Heart right ventricle (tissue), 16 donors: ENCODE measurements at regions not wholly inside any gene's neighbourhood (a gene's known extent, or its start where the extent isn't known, plus 50 kb on each side); places are given as distances from the start of the nearest gene placed in this dataset.
"Not testable (repeated sequence)": the region's sequence is repeated elsewhere in the genome, so short reads cannot be mapped to it uniquely, and the experiment has no call there.

Experiments
- ATAC-seq, 8 donors: fragments of 200-7000 bp; cut with Tn5 transposase; one replicate each; pipeline ENCODE4 v1.9.1; 2020; ENCODE audit warnings: mild to moderate bottlenecking in 8 of 8, moderate library complexity in 8 of 8, moderate number of reproducible peaks in 1 of 8
- DNase-seq, 2 donors: peaks; one replicate each; pipeline ENCODE4 v3.0.0-alpha.2; 2020
- H3K27ac ChIP-seq, 10 donors: fragments of 200-600 bp; sonication (generic) in 2 of 10; one replicate each; pipeline versions ENCODE4 v1.5.0 to v1.8.0; 2020 to 2022; ENCODE audit warnings: mild to moderate bottlenecking in 3 of 10
- H3K27me3 ChIP-seq, 7 donors: fragments of 200-600 bp; one replicate each; pipeline ENCODE4 v1.8.0; 2021 to 2022; ENCODE audit warnings: mild to moderate bottlenecking in 2 of 7
- H3K36me3 ChIP-seq, 9 donors: fragments of 200-600 bp; sonication (generic) in 1 of 9; one replicate each; pipeline versions ENCODE4 v1.5.0 to v1.8.0; 2020 to 2022; ENCODE audit warnings: mild to moderate bottlenecking in 2 of 9
- H3K4me1 ChIP-seq, 9 donors: fragments of 200-600 bp; sonication (generic) in 1 of 9; one replicate each; pipeline versions ENCODE4 v1.5.0 to v1.8.0; 2020 to 2022; ENCODE audit warnings: mild to moderate bottlenecking in 4 of 9
- H3K4me3 ChIP-seq, 10 donors: fragments of 200-600 bp; sonication (generic) in 2 of 10; one replicate each; pipeline versions ENCODE4 v1.5.0 to v1.8.0; 2020 to 2022; ENCODE audit warnings: mild to moderate bottlenecking in 7 of 10, moderate library complexity in 2 of 10
- H3K9me3 ChIP-seq, 11 donors: fragments of 200-600 bp in 10 of 11; sonication (generic) in 2 of 11; one replicate each; pipeline versions ENCODE4 v1.5.0 to v1.8.0; 2013 to 2022; ENCODE audit warnings: mild to moderate bottlenecking in 2 of 11, control low read depth in 1 of 11, moderate library complexity in 1 of 11
- WGBS, 2 donors: extraction: QIAGEN DNeasy Blood & Tissue Kit; methylation state at CpG; one replicate each; pipeline ENCODE4 v1.1.7; 2013; ENCODE audit warnings: inconsistent platforms in 1 of 2; 5-methylcytosine and 5-hydroxymethylcytosine counted together
- intact Hi-C, 10 donors: fragments of 100-400 bp; cut with DNase I; formaldehyde crosslinking; loops; one replicate each; pipeline versions ENCODE4 v1.11.1 to v1.14.2; 2022
- TF ChIP-seq, protein P1 (sequence below), 9 donors: fragments of 200-600 bp; sonication (generic) in 2 of 9; IDR thresholded peaks; one replicate each; pipeline versions ENCODE4 v1.5.0 to v1.8.0; 2021 to 2022; ENCODE audit warnings: antibody characterized with exemption in 9 of 9, mild to moderate bottlenecking in 5 of 9, moderate library complexity in 1 of 9
- donor health status: Arrhythmogenic right ventricular cardiomyopathy.
- donor health status: ischemic (EF 13 %, LVEDD 7.1; RV severe dilation, severe dysfunction).
- donor health status: healthy with polysubstance abuse.
- donor health status: DM: no; HTN: yes; CAD: no.
- donor health status: DM: no; HTN: no; CAD: no.
- donor health status: ischemic (EF 25% LVEDD 6.9; RV normal size, moderate dysfunction).
- donor health status: ischemic (EF 25% LVEDD 5.7; RV mildly dilated, moderate dysfunction).
- donor health status: healthy.
- donor health status: DM: yes; HTN: yes; CAD: no.
- donor health status: Ischemic cardiomyopathy.
- donor health status: ischemic (EF 35%, LVEDD 5.7; RV mildly dilated, moderate dysfunction).
- donor health status: nonischemic (EF 11% LVEDD 7.7; RV severe dilation, severe dysfunction).
- donor health status: DM: yes; HTN: yes; CAD: no.
- donor health status: PGD.
- donor health status: ischemic (EF 29% LVEDD 5.4; RV normal size, mild dysfunction).
- donor health status: nonischemic (EF 23%, LVEDD 6.1; RV moderate dilation, normal function).

DNA sequence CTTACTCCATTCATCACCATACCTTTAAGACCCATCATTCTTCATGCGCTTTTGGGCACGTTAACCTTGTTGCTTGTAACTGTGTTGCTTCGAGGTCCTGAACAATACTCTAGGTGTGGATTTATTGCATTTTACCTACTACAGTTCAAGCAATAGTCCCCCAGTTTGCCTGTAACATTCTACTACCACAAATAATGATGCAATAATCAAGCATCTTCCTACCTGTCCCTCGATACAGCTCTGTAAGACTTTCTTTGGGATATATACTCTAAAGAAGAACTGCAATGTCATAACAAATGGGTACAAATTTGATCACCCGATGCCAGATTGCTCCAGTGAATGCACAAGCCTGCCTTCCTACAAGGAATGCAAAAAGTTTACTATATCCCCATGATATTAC is 1342.6 kb upstream of the GJE1 start:
- Histone ChIP-seq H3K4me1 (no peaks in the 10 kb centered on the region), H3K4me3 (no peak overlapping the region), H3K9me3 (peaks cover 0 to 5% (median 0%) of the 10 kb centered on the region in 11 donors), H3K27ac (no peak overlapping the region), H3K36me3 (no peaks in the 10 kb centered on the region), H3K27me3 (no peaks in the 10 kb centered on the region)
- 96 to 97% methylated on average over 5 of the region's 5 CpGs for WGBS, 2 donors
- intact Hi-C loops: no loop called here
- TF ChIP-seq, protein P1, sequence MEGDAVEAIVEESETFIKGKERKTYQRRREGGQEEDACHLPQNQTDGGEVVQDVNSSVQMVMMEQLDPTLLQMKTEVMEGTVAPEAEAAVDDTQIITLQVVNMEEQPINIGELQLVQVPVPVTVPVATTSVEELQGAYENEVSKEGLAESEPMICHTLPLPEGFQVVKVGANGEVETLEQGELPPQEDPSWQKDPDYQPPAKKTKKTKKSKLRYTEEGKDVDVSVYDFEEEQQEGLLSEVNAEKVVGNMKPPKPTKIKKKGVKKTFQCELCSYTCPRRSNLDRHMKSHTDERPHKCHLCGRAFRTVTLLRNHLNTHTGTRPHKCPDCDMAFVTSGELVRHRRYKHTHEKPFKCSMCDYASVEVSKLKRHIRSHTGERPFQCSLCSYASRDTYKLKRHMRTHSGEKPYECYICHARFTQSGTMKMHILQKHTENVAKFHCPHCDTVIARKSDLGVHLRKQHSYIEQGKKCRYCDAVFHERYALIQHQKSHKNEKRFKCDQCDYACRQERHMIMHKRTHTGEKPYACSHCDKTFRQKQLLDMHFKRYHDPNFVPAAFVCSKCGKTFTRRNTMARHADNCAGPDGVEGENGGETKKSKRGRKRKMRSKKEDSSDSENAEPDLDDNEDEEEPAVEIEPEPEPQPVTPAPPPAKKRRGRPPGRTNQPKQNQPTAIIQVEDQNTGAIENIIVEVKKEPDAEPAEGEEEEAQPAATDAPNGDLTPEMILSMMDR (IDR thresholded peaks at IDR 0.05): no peak
- DNase-seq (no peak), ATAC-seq (no peak)

GRCh38 chr6:140789466-140789865 is 1343.3 kb upstream of the GJE1 start:
- Histone ChIP-seq H3K9me3 (peaks cover 0 to 5% (median 0%) of the 10 kb centered on the region in 11 donors), H3K27ac (no peak overlapping the region), H3K27me3 (no peaks in the 10 kb centered on the region), H3K4me1 (no peaks in the 10 kb centered on the region), H3K4me3 (no peak overlapping the region), H3K36me3 (no peaks in the 10 kb centered on the region)
- TF ChIP-seq, protein P1 (IDR thresholded peaks at IDR 0.05): no peak
- ATAC-seq (no peak), DNase-seq (no peak)
- WGBS, 2 donors: 93 to 94% methylated on average over 1 of the region's 1 CpG
- intact Hi-C loops: no loop called here

DNA sequence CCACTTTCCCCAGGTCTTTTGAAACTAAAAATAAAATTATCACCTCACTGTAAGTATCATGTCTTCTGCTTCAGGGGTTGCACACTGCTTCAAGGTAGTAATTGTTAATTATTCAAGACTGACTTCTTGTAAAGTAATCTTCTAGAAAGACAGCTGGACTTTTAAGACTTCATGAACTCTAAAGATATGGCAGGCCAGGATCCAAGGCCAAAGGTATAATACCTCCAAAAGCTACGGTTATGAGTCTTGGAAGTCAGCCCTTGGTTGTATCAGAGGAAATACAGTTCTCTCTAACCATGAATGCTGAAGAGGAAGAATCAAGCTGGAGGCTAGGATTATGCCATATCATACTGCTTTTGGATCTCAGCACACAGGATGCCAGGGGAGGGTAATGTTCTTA is 1346.8 kb upstream of the GJE1 start:
- no peaks in the 10 kb centered on the region for H3K9me3 ChIP-seq
- ATAC-seq: no peak
- H3K36me3 ChIP-seq: no peaks in the 10 kb centered on the region
- H3K4me1 ChIP-seq: no peaks in the 10 kb centered on the region
- no peak for DNase-seq
- no peak overlapping the region for H3K4me3 ChIP-seq
- no peak overlapping the region for H3K27ac ChIP-seq
- H3K27me3 ChIP-seq: no peaks in the 10 kb centered on the region
- 46 to 51% methylated on average over 1 of the region's 1 CpG for WGBS, 2 donors
- intact Hi-C loops: no loop called here
- TF ChIP-seq, protein P1 (IDR thresholded peaks at IDR 0.05): no peak

GRCh38 chr6:140784573-140784972 is 1348.2 kb upstream of the GJE1 start:
- H3K27me3 ChIP-seq: no peaks in the 10 kb centered on the region
- no peaks in the 10 kb centered on the region for H3K4me1 ChIP-seq
- TF ChIP-seq, protein P1 (IDR thresholded peaks at IDR 0.05): no peak
- intact Hi-C loops: loop anchor here in 1 of 10 donors (5.0 kb wide), 1 partner anchor 133 kb away; no protein-coding TSS in a partner anchor
- DNase-seq: no peak
- no peak for ATAC-seq
- no peak overlapping the region for H3K27ac ChIP-seq
- WGBS, 2 donors: 72 to 84% methylated on average over 2 of the region's 2 CpGs
- no peaks in the 10 kb centered on the region for H3K36me3 ChIP-seq
- no peak overlapping the region for H3K4me3 ChIP-seq
- H3K9me3 ChIP-seq: no peaks in the 10 kb centered on the region

GRCh38 chr6:140783504-140783903 is 1349.2 kb upstream of the GJE1 start:
- H3K27ac ChIP-seq, H3K9me3 ChIP-seq, H3K4me1 ChIP-seq, ATAC-seq, H3K4me3 ChIP-seq, H3K36me3 ChIP-seq, H3K27me3 ChIP-seq, DNase-seq: not testable (repeated sequence)
- WGBS, 2 donors: 95 to 97% methylated on average over 2 of the region's 2 CpGs
- intact Hi-C loops: loop anchor here in 1 of 10 donors (5.0 kb wide), 1 partner anchor 134 kb away; no protein-coding TSS in a partner anchor
